IPS-NIHi11 (cell line): ENCODE measurements at regions not wholly inside any gene's neighbourhood (a gene's known extent, or its start where the extent isn't known, plus 50 kb on each side); places are given as distances from the start of the nearest gene placed in this dataset.
"Not testable (repeated sequence)": the region's sequence is repeated elsewhere in the genome, so short reads cannot be mapped to it uniquely, and the experiment has no call there.

ENCODE experiments used
- DNase-seq: peaks from one replicate; pipeline ENCODE4 v3.0.0; 2012; ENCODE audit warnings: mixed read lengths, low spot score

- no peak for DNase-seq
Measured at GRCh38 chr1:192906334-192906733, 97.5 kb downstream of the RGS2 start.

DNA sequence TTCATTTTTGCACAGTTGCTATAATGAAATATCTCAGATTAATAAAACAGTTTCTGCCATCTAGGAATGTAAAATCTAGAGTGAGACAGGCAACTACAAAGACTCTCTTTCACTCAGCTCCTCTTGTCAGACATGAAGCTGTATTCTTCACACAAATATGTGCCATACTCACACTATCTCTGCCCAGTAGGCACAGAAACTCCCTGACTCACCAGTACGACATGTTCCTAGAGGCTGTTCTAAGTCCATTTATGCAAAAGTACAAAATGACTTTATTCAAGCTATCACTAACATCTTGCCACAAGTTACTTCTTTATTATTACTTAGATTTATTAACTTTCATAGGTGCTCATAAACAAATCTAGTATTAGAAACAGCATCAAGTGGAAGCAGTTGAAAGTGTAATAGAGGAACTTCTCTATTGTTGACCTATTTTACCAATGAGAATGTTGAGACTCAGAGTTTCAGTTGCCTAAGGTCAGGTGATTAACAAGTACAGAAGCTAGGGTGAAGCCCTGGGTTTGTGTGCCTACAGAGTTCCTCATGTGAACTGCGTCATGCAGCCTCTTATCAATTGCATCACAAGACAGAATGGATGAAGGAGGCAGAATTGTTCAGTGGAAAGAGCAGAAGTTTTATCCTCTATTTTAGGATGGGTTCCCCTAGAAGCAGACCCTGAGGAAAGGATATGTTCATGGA lies 98.9 kb downstream of the RGS2 start:
- no peak for DNase-seq

DNA sequence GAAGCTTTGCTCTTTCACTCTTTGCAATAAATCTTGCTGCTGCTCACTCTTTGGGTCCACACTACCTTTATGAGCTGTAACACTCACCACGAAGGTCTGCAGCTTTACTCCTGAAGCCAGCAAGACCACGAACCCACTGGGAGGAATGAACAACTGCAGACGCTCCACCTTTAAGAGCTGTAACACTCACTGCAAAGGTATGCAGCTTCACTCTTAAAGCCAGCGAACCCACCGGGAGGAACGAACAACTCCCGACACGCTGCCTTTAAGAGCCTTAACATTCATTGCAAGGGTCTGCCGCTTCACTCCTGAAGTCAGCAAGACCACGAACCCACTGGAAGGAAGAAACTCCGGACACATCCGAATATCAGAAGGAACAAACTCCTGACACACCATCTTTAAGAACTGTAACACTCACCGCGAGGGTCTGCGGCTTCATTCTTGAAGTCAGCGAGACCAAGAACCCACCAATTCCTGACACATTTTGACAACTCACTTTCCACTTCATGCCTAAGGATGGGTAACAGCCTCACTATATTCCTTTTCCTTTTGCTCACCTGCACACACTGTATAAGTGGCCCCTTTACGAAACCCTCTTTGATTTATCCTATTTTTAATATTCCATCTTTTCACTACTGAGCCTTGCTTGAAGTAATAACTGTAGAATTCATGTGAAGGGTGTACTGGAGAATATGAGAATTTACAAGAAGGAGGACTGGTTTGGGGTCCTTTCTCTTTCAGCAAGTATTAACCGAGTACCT lies 103.2 kb downstream of the RGS2 start:
- not testable (repeated sequence) for DNase-seq

- DNase-seq: peak; percentile 25
Measured at GRCh38 chr1:192913683-192914082, 104.8 kb downstream of the RGS2 start.

- DNase-seq: no peak
Measured at GRCh38 chr1:192914092-192914491, 105.3 kb downstream of the RGS2 start.

DNA sequence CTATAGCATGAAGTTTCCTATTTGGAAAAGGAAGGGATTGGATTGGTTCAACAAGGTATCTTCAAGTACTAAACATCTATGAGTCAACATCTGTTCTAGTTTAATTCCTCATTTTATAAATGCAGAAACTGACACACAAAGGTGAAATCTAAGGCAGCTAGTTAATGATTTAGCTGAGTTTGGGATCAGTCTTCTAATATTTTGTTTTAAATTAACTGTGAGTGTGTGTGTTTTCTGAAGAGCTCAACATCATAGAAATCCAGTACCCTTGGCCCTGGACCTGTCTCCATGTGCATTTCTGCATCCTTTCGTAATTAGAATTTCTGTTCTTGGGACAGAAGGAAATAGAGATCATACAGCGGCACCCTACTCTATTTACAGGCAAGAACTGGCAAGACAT lies 105.9 kb downstream of the RGS2 start:
- no peak for DNase-seq

- no peak for DNase-seq
Measured at GRCh38 chr1:192916021-192916420, 107.2 kb downstream of the RGS2 start.

DNA sequence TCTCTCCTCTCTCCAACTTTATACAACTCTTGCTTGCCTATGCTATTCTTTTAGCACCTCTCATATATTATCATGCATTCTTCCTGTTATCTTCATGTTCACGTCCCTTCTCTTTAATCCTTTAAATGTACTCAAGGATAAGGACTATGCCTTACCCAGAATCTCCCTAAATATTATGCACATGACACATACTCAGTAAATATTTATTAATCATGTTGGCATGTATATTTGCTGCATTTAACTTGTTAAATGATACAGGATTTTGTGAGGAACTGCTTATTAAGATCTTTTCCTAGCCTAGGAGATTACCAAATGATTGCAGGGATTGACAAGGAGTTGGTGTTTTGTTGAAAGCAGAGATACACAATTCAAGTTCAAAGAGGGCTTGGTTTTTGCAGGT lies 109.4 kb downstream of the RGS2 start:
- DNase-seq: no peak

GRCh38 chr1:192920412-192920811 lies 111.6 kb downstream of the RGS2 start:
- DNase-seq: no peak

GRCh38 chr1:192925609-192926008 lies 116.8 kb downstream of the RGS2 start:
- DNase-seq: no peak

- DNase-seq: no peak
Measured at GRCh38 chr1:192926736-192927135, 117.9 kb downstream of the RGS2 start.

- DNase-seq: no peak
Measured at GRCh38 chr1:192927496-192927895, 118.7 kb downstream of the RGS2 start.

DNA sequence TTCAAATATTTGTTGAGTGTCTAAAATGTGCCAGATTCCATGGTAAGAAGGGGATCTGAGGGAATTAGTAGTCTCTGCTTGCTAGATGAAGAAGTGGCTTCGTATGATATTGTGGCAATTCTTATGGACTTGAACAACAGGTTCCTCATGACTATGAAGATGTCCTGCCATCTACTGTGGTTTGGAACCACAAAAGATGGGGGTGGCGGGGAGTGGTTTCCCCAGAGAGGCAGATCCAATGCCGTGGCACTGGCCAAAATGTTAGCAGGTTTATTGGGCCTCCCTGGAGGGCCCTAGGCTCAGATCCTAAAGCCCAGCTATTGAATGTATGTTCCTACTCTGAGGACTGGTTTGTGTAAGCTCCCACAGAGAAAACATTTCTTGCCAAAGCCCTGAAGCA lies 120.8 kb downstream of the RGS2 start:
- DNase-seq: no peak

GRCh38 chr1:192933744-192934143 lies 124.9 kb downstream of the RGS2 start:
- no peak for DNase-seq

GRCh38 chr1:192936313-192937018 lies 122.7 kb downstream of the UCHL5 start:
- DNase-seq: no peak

DNA sequence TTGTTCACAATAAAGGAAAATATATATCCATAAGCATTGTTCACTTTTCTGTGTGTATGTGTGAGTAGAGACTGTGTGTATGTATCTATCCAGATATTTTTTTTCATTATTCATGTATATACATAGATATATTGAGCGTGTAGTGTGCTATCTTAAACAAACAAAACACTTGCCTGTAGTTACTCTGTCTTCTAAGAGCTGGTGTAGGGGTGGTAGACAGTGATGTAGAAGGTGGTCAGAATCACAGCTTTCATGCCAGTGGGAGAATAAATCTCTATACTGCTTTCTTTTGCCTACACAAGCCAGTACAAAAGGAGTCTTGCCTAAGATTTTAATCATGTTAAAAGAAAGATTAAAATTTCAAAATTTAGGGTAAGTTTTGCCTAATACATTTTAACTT lies 122.0 kb downstream of the UCHL5 start:
- no peak for DNase-seq

DNA sequence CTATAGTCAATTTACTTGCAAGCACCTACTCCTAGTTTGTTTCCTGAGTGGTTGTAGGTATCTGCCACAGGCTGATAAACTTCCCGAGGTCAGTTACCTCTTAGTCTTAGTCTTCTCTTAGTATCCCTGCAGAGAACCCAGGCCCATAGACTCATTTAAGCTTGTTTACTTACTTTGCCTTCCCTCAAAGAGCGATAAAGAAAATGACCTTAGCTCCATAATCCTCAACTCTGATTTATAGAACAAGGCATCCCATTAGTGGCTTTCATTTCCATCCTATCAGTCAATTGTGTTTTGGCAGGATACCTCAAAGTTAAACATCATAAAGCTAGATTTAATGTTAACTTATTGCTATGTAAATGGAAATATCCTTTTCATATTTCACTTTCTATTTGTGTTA lies 119.7 kb downstream of the UCHL5 start:
- no peak for DNase-seq

GRCh38 chr1:192940658-192941057 lies 118.5 kb downstream of the UCHL5 start:
- DNase-seq: no peak

GRCh38 chr1:192941722-192942411 lies 117.3 kb downstream of the UCHL5 start:
- no peak for DNase-seq

GRCh38 chr1:192943108-192943507 lies 116.1 kb downstream of the UCHL5 start:
- DNase-seq: no peak

DNA sequence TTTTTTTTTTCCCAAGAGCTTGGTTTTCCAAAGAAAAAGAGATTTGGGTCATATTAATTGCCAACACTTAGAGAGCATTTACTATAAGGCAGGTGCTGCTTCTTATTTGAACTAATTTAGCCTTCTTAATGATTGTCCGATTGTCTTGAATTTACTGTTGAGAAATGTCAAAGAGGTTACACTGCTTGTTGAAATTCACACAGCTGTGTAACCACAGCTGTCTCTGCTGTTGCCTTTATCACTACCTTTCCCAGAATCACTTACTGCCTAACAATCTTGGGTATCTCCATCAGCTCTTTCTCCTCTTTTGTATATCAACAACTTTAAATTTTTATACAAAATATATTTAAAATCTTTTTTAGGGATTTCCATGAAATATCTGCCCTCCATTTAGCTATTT lies 115.6 kb downstream of the UCHL5 start:
- DNase-seq: no peak

DNA sequence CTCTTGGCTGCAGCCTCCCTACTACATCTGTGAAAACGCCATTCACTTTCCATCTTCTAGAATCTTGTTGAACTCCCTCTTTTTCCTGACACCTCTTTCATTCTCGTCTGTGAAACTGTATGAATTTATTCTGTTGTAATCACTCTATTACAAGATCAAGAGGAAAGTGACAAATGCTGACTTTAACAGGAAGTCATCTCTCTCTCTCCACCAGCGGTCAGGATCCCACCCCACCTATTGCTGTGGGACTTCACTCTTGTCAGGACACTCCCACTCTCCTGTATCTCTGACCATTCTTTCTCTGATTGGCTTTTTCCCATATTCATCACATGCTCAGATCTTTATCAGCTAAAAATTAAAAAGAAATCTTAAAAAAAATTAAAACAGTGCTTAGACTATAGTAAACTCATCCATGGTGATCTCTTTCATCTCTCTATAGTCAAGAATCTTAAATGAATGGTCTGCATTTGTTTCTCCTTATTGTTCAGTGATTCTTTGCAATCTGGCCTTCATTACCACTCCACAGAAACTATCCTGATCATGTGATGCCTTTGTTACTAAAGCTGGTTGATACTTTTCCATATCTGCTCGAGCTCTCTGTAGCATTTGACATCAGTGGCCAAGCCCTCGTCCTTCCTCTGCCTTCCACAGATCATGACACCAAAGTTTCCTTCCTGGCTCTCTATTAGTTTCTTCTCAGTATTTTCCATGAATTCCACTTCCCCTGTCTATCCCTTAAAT lies 113.6 kb downstream of the UCHL5 start:
- no peak for DNase-seq
